ENCODE measurements at regions not wholly inside any gene's neighbourhood (a gene's known extent, or its start where the extent isn't known, plus 50 kb on each side); places are given as distances from the start of the nearest gene placed in this dataset.

- no peak overlapping the region for H3K4me3 ChIP-seq (ENCODE audit: insufficient read depth, low read depth, low read length)
- no peak overlapping the region for H3K9ac ChIP-seq (ENCODE audit: low read length)
- Mint-ChIP-seq H3K9me3 (ENCODE audit: unreplicated experiment) (no peaks in the 10 kb centered on the region), H3K36me3 (ENCODE audit: low read depth, unreplicated experiment) (no peaks in the 10 kb centered on the region), H3K27me3 (ENCODE audit: low read depth, unreplicated experiment) (no peaks in the 10 kb centered on the region), H3K4me3 (ENCODE audit: unreplicated experiment) (no peak overlapping the region), H3K27ac (ENCODE audit: unreplicated experiment) (no peak overlapping the region), H3K4me1 (ENCODE audit: low read depth, unreplicated experiment) (no peaks in the 10 kb centered on the region)
- H3K27ac ChIP-seq (ENCODE audit: low read depth, low read length): no peak overlapping the region
- no peak for DNase-seq (ENCODE audit: low read depth)
- no peak overlapping the region for H2AFZ ChIP-seq (ENCODE audit: low read depth, low read length)
- H4K20me1 ChIP-seq (ENCODE audit: insufficient read depth, low read length): no peaks in the 10 kb centered on the region
- H3K36me3 ChIP-seq (ENCODE audit: insufficient read depth, low read length): no peaks in the 10 kb centered on the region
- H3K79me2 ChIP-seq (ENCODE audit: insufficient read depth, low read length): no peaks in the 10 kb centered on the region
- H3K27me3 ChIP-seq (ENCODE audit: insufficient read depth, low read length): no peaks in the 10 kb centered on the region
- H3K9me3 ChIP-seq (ENCODE audit: insufficient read depth, low read depth, low read length): no peaks in the 10 kb centered on the region
- FAIRE-seq: no peak
- TF ChIP-seq CTCF (IDR thresholded peaks at IDR 0.05; ENCODE audit: insufficient read depth, low read depth, low read length) (no peak), EZH2 (IDR thresholded peaks at IDR 0.05; ENCODE audit: insufficient read depth, low read length) (no peak)
- H3K4me1 ChIP-seq (ENCODE audit: insufficient read depth, low read length): no peaks in the 10 kb centered on the region
- H3K4me2 ChIP-seq (ENCODE audit: low read length): no peak overlapping the region
These were observed 1669.6 kb upstream of the CELF4 start for GRCh38 chr18:39235118-39235719.

GRCh38 chr18:39232937-39233336, 1667.3 kb upstream of the CELF4 start:
- H2AFZ ChIP-seq (ENCODE audit: low read depth, low read length): no peak overlapping the region
- H3K27ac ChIP-seq (ENCODE audit: low read depth, low read length): no peak overlapping the region
- Mint-ChIP-seq H3K27ac (ENCODE audit: unreplicated experiment) (no peak overlapping the region), H3K4me1 (ENCODE audit: low read depth, unreplicated experiment) (no peaks in the 10 kb centered on the region), H3K4me3 (ENCODE audit: unreplicated experiment) (no peak overlapping the region), H3K36me3 (ENCODE audit: low read depth, unreplicated experiment) (no peaks in the 10 kb centered on the region), H3K9me3 (ENCODE audit: unreplicated experiment) (no peaks in the 10 kb centered on the region), H3K27me3 (ENCODE audit: low read depth, unreplicated experiment) (no peaks in the 10 kb centered on the region)
- H3K36me3 ChIP-seq (ENCODE audit: insufficient read depth, low read length): no peaks in the 10 kb centered on the region
- no peaks in the 10 kb centered on the region for H3K79me2 ChIP-seq (ENCODE audit: insufficient read depth, low read length)
- no peak overlapping the region for H3K9ac ChIP-seq (ENCODE audit: low read length)
- TF ChIP-seq CTCF (IDR thresholded peaks at IDR 0.05; ENCODE audit: insufficient read depth, low read depth, low read length): no peak
- no peak for TF ChIP-seq EZH2 (IDR thresholded peaks at IDR 0.05; ENCODE audit: insufficient read depth, low read length)
- DNase-seq (ENCODE audit: low read depth) (no peak), FAIRE-seq (no peak)
- no peaks in the 10 kb centered on the region for H3K27me3 ChIP-seq (ENCODE audit: insufficient read depth, low read length)
- H3K9me3 ChIP-seq (ENCODE audit: insufficient read depth, low read depth, low read length): no peaks in the 10 kb centered on the region
- no peaks in the 10 kb centered on the region for H3K4me1 ChIP-seq (ENCODE audit: insufficient read depth, low read length)
- no peak overlapping the region for H3K4me2 ChIP-seq (ENCODE audit: low read length)
- H4K20me1 ChIP-seq (ENCODE audit: insufficient read depth, low read length): no peaks in the 10 kb centered on the region
- H3K4me3 ChIP-seq (ENCODE audit: insufficient read depth, low read depth, low read length): no peak overlapping the region

GRCh38 chr18:39232490-39232889, 1666.9 kb upstream of the CELF4 start:
- DNase-seq (ENCODE audit: low read depth) (no peak), FAIRE-seq (no peak)
- Histone ChIP-seq H4K20me1 (ENCODE audit: insufficient read depth, low read length) (no peaks in the 10 kb centered on the region), H3K9me3 (ENCODE audit: insufficient read depth, low read depth, low read length) (no peaks in the 10 kb centered on the region), H3K27me3 (ENCODE audit: insufficient read depth, low read length) (no peaks in the 10 kb centered on the region), H3K4me3 (ENCODE audit: insufficient read depth, low read depth, low read length) (no peak overlapping the region), H3K36me3 (ENCODE audit: insufficient read depth, low read length) (no peaks in the 10 kb centered on the region), H3K9ac (ENCODE audit: low read length) (no peak overlapping the region), H3K27ac (ENCODE audit: low read depth, low read length) (no peak overlapping the region), H3K4me2 (ENCODE audit: low read length) (no peak overlapping the region), H3K79me2 (ENCODE audit: insufficient read depth, low read length) (no peaks in the 10 kb centered on the region), H3K4me1 (ENCODE audit: insufficient read depth, low read length) (no peaks in the 10 kb centered on the region), H2AFZ (ENCODE audit: low read depth, low read length) (no peak overlapping the region)
- Mint-ChIP-seq H3K4me3 (ENCODE audit: unreplicated experiment) (no peak overlapping the region), H3K27ac (ENCODE audit: unreplicated experiment) (no peak overlapping the region), H3K27me3 (ENCODE audit: low read depth, unreplicated experiment) (no peaks in the 10 kb centered on the region), H3K4me1 (ENCODE audit: low read depth, unreplicated experiment) (no peaks in the 10 kb centered on the region), H3K9me3 (ENCODE audit: unreplicated experiment) (no peaks in the 10 kb centered on the region), H3K36me3 (ENCODE audit: low read depth, unreplicated experiment) (no peaks in the 10 kb centered on the region)
- TF ChIP-seq CTCF (IDR thresholded peaks at IDR 0.05; ENCODE audit: insufficient read depth, low read depth, low read length) (no peak), EZH2 (IDR thresholded peaks at IDR 0.05; ENCODE audit: insufficient read depth, low read length) (no peak)
